Stimulated activated CD4-positive, alpha-beta T cell treated with anti-CD3 and anti-CD28 coated beads, Interleukin-4, amount 100 ng/mL, for 24 hours (primary cell): ENCODE measurements at regions not wholly inside any gene's neighbourhood (a gene's known extent, or its start where the extent isn't known, plus 50 kb on each side); places are given as distances from the start of the nearest gene placed in this dataset.
"Not testable (repeated sequence)": the region's sequence is repeated elsewhere in the genome, so short reads cannot be mapped to it uniquely, and the experiment has no call there.

Experiments used
- DNase-seq: peaks from one replicate; pipeline ENCODE4 v3.0.0-alpha.2; 2020

GRCh38 chr10:65341323-65341925 lies 1584.4 kb upstream of the LRRTM3 start:
- no peak for DNase-seq

DNA sequence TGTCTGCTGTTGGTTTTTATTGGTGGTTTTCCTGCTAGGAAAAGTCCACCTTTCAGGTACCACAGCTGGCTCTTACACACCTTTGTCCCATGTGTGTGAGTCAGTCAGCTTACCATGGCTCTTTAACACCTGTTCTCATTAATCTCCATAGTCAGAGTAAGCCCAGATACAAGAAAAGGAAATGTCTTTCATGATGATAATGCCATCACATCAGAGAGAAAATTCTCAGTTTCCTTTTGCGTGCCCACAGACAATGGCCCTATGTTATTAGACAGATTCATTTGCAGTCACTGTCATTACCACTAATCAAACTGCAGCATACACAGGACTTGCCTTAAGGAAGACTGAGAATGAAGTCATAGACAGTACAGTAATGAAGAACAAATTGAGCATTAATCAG lies 1583.6 kb upstream of the LRRTM3 start:
- no peak for DNase-seq

DNA sequence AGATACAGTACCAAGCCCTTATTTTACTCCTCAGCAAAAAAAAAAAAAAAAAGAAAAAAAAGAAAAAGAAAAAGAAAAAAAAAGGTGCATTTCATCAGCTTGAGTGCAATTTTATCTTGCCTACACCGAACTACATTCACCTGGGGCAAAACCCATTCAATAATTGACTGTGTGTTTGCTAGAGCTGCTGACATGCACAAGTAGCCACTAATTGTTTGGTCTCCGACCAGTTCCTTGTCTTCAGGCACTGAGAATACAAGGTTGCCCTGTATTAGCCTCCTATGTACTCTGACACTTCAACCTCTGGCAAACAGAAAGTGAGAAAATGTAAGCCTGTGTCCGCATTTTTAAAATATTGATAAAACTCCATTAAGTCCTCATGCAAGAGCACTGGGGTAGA lies 1579.4 kb upstream of the LRRTM3 start:
- DNase-seq: no peak

DNA sequence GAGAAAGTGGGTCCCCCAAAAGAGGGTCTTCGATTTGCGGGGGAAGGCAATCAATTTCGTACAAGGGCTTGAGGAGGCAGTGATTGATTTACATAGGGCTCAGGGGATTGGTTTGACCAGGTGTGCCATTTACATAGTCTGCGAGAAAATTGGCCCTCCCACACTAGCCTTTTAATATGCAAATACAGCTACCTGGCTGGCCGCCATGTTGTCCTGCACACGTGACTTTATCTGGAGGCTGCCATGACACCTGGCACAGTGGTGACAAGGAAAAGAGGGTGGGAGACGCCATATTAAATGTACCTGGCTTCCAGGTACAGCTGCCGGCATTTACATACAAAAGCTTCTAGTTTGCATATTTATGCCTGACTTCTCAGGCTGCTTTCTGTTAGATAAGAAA lies 1577.2 kb upstream of the LRRTM3 start:
- DNase-seq: no peak

GRCh38 chr10:65350611-65351010 lies 1575.2 kb upstream of the LRRTM3 start:
- no peak for DNase-seq

DNA sequence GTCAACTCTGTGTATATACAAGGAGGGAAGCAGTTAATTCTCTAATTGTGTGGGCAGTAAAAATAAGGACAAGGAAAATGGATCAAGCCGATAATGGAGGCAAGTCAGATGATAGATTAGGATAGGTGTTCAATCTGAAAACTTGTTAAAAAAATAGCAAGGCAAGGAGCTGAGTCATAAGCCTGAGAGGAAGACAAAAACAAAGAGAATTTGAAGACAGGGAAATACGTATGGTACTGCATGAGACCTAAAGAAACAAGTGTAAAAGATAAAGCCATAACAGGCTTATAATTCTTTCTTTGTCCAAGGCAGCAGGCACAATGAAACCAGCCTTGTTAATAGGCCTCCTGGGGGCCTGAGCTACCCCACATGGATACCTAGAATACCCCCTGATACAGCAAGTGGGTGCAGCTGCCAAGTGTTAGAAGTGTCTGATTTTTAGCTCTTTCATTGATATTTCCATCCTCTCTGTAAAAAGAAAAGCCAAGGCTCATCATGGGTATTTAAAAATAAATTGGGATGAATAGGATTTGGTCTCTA lies 1570.6 kb upstream of the LRRTM3 start:
- no peak for DNase-seq

DNA sequence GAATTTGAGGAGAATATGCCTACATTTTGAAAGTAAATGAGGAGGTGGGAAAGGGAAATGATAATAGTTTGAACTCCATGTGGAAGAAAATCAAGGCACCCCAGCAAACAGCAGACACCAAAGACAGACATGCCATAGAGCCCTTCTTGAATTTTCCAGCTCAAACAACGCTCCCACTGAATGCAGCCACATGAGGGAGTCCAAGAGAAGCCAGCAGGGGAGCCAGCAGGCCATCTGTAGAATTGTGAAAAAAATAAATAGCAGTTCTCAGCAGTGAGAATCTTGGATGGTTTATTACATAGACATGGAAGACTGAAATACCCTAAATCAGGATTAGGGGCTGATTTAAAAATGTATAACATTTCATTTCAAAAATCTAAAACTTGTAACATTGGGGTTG lies 1567.3 kb upstream of the LRRTM3 start:
- no peak for DNase-seq

DNA sequence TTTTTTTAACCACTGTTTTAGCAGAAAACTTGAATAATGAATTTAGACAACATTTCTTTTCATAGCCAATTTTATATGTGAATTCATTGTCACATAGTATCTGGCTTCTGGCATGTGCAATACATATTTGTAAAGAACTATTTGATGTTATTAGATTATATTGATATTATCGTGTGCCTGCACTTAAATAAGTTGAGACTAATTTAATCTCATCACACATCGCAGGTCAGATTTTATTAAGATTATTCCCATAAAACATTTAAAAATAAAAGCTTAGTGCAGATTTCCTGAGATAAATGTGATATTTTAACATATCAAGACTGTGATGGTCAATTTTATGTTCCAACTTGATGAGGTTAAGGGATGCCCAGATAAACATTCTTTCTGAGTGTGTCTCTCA lies 1565.3 kb upstream of the LRRTM3 start:
- DNase-seq: no peak

GRCh38 chr10:65365878-65366277 lies 1560.0 kb upstream of the LRRTM3 start:
- DNase-seq: no peak

GRCh38 chr10:65367706-65368105 lies 1558.1 kb upstream of the LRRTM3 start:
- DNase-seq: no peak

GRCh38 chr10:65375528-65375927 lies 1550.3 kb upstream of the LRRTM3 start:
- no peak for DNase-seq

DNA sequence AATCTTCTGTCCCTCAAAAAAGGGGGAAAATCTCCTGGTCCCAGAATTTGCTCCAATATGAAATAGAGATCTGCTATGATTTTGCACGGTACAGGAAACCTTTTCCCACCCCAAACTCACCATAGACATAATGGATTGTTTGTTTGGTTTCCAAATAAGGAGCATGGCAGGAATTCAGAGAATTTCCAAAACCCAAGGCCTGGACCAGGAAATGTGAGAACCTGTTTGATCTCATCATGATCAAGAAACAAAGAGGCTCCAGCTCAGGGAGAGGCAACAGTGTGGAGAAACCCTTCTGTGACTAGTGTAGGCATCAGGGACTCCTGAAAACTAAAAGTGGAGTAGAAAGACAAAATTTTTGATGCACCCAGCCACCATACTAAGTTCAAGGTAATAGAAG lies 1548.1 kb upstream of the LRRTM3 start:
- no peak for DNase-seq

- DNase-seq: no peak
Observed at GRCh38 chr10:65394502-65395297, 1531.1 kb upstream of the LRRTM3 start.

DNA sequence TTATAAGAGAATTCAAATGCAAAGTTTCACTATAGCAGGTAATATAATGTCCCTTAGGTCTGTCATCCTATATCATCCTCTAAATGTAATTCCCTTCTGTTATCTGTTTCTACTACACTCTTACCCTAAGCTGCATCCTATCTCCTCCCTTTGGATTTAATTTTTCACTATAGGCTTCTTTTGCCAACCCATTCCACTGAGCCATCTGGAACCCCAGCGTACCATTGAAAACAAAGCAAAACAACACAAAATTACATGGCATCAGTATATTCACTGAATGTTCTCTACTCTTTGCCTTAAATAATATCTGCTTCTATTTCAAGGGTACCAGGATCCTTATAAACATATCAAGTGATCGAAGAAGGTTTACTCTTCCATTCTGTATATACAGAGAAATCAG lies 1530.2 kb upstream of the LRRTM3 start:
- no peak for DNase-seq

GRCh38 chr10:65396997-65397396 lies 1528.8 kb upstream of the LRRTM3 start:
- no peak for DNase-seq

DNA sequence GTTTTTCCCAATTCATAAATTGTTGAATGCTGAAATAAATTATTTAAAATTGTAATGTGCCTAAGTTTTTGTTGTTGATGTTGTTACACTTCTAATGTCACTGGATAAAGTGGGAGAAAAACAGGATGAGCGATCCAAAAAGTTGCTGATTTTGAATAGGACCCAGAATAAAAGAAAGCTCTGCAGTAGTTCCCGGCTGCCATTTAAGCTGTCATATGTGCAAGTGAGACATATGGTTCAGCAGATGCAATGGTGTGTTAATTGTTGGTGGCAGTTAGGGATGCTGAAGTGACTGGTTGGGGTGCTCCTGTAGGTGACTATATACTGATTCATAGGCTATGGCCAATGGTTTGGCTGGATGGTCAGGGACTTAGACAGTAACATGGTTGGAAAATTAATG lies 1517.4 kb upstream of the LRRTM3 start:
- DNase-seq: no peak

GRCh38 chr10:65413001-65413400 lies 1512.8 kb upstream of the LRRTM3 start:
- DNase-seq: no peak

GRCh38 chr10:65415318-65415717 lies 1510.5 kb upstream of the LRRTM3 start:
- DNase-seq: no peak

DNA sequence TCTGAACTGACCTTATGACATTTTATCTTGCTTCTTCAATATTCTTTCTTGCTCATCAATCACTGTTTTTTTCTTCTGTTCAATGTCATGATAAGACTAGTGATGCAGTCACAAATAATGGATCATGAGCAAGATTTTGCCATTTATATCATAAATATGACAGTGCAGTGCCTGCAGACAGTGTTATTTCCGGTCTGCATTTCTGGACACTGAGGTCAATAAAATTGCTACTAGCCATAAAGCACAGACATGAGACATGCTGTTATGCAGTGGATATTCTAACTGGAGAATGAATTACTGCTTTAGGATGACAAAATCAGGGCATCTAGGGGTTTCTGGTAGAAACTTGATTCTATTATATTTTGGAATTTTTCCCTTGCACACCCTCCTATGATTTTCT lies 1509.7 kb upstream of the LRRTM3 start:
- DNase-seq: no peak

DNA sequence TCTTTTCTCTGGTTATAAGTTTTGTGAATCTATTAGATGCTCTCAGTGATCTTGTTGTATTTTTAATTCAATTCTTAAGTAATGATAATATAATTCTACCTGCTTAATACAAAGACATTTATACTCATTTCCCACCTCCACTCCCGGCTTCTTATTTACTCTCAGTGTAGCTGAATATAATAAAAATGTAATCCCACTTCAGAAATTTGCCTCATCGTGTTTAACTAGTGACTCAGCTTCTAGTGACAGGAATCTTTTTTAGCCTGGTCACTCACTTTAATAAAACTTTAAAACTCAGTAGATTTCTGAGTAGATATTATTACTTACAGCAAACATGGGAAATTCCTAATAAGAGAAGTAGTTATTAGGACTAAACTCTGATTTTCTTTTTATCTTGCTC lies 1506.2 kb upstream of the LRRTM3 start:
- DNase-seq: no peak

- no peak for DNase-seq
Observed at GRCh38 chr10:65423043-65423442, 1502.8 kb upstream of the LRRTM3 start.

DNA sequence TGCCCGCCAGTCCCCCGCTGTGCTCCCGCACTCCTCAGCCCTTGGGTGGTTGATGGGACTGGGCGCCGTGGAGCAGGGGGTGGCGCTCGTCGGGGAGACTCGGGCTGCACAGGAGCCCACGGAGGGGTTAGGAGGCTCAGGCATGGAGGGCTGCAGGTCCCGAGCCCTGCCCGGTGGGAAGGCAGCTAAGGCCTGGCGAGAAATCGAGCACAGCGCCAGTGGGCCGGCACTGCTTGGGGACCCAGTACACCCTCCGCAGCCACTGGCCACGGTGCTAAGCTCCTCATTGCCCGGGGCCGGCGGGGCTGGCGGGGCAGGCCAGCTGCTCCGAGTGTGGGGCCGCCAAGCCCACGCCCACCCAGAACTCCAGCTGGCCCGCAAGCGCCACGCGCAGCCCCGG lies 1496.5 kb upstream of the LRRTM3 start:
- not testable (repeated sequence) for DNase-seq

DNA sequence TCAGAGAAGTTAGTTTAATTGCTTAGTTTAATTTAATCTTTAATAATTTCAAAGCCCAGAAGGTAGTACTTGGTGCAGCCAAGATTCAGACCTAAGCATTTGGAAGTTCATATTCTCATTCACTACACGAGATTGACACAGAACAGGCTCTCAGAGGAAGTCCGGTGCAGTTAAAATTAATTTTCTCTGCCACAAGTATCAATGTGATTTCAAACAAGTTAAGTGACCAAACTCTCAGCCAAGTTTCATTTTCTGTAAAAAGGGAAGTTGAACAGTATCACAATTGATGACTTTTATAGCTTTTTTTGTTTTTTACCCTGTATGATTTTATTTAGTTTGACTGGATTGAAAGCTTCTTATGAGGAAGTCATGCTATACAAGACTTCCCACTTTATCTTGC lies 1494.9 kb upstream of the LRRTM3 start:
- DNase-seq: no peak

DNA sequence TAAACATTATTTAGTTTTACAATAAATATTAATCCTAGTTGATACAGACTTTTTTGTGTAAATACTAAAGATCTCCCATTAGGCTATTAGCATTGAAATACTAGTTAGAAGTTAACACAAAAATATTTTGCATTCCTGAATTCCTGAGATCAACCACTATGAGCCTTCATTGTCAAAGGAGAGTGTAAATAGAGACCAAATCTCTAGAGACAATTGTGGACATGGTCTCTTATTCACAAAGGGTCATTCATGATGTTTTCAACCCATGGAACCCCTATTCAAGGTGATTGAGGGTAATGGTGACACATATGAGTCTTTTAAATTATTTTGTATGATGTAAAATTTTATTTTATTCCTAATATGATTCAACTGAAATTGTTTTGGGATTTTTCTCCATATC lies 1454.8 kb upstream of the LRRTM3 start:
- DNase-seq: no peak

DNA sequence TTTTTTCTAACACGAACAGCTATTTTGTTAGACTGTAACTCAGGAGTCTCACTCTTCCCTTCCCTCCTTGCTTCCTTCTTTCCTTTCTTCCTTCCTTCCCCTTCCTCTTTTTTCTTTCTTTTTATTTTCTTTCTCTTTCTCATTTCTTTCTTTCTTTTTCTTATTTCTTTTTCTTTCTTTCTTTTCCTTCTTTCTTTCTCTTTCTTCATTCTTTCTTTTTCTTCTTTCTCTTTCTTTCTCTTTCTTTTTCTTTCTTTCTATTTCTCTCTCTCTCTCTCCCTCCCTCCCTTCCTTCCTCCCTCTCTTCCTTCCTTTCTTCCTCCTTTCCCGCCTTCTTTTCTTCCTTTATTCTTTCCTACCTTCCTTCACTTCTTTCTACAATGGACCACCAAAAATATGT lies 1443.0 kb upstream of the LRRTM3 start:
- DNase-seq: no peak
